WTC11 (cell line): ENCODE measurements at regions not wholly inside any gene's neighbourhood (a gene's known extent, or its start where the extent isn't known, plus 50 kb on each side); places are given as distances from the start of the nearest gene placed in this dataset.

ENCODE experiments used
- ATAC-seq: fragments of 200-7000 bp; cut with Tn5 transposase; 2 replicates; pipeline ENCODE4 v1.10.0; 2021; ENCODE audit warnings: mild to moderate bottlenecking, moderate library complexity
- CTCF ChIA-PET: fragments of 300-600 bp; sonication (Branson Sonifier 250); formaldehyde crosslinking; loops from one replicate; lab custom pipeline; 2021; ENCODE audit warnings: antibody characterized with exemption; lab: Charles Lee
- POLR2A ChIA-PET: fragments of 350-600 bp; sonication (Branson Sonifier 250); formaldehyde crosslinking; loops from one replicate; lab custom pipeline; 2021; ENCODE audit warnings: antibody characterized with exemption; lab: Charles Lee
- DNase-seq: peaks from one replicate; pipeline ENCODE4 v3.0.0; 2021; ENCODE audit warnings: low spot score
- H3K27ac Mint-ChIP-seq: 2 replicates; pipeline ENCODE4 v1.8.0; 2021; ENCODE audit warnings: mixed read lengths
- H3K27me3 Mint-ChIP-seq: 2 replicates; pipeline ENCODE4 v1.8.0; 2021; ENCODE audit warnings: low read depth, mild to moderate bottlenecking, moderate library complexity, mixed read lengths
- H3K36me3 Mint-ChIP-seq: 2 replicates; pipeline ENCODE4 v1.8.0; 2021; ENCODE audit warnings: mixed read lengths
- H3K4me1 Mint-ChIP-seq: 2 replicates; pipeline ENCODE4 v1.8.0; 2022; ENCODE audit warnings: mixed read lengths
- H3K4me3 Mint-ChIP-seq: 2 replicates; pipeline ENCODE4 v1.8.0; 2021; ENCODE audit warnings: mild to moderate bottlenecking, moderate library complexity, mixed read lengths
- H3K9me3 Mint-ChIP-seq: 2 replicates; pipeline ENCODE4 v1.8.0; 2021; ENCODE audit warnings: mixed read lengths
- AFF4 ChIP-seq: sonication (generic); formaldehyde crosslinking; IDR thresholded peaks from 2 replicates; pipeline ENCODE4 v1.8.1; 2023; ENCODE audit warnings: mild to moderate bottlenecking, missing genetic modification reagents, borderline replicate concordance
- ATF6 ChIP-seq: sonication (generic); formaldehyde crosslinking; IDR thresholded peaks from 2 replicates; pipeline ENCODE4 v1.8.1; 2023; ENCODE audit warnings: mild to moderate bottlenecking, missing genetic modification reagents
- ELF4 ChIP-seq: sonication (generic); formaldehyde crosslinking; IDR thresholded peaks from 2 replicates; pipeline ENCODE4 v1.8.1; 2022; ENCODE audit warnings: low read depth, mild to moderate bottlenecking, moderate library complexity, missing genetic modification reagents
- FOXK1 ChIP-seq: sonication (generic); formaldehyde crosslinking; IDR thresholded peaks from 2 replicates; pipeline ENCODE4 v1.8.0; 2022; ENCODE audit warnings: mild to moderate bottlenecking, moderate library complexity, missing genetic modification reagents
- FOXP1 ChIP-seq: sonication (generic); formaldehyde crosslinking; IDR thresholded peaks from 2 replicates; pipeline ENCODE4 v1.8.0; 2022; ENCODE audit warnings: missing genetic modification reagents, mild to moderate bottlenecking, moderate library complexity, borderline replicate concordance
- GTF2I ChIP-seq: fragments of 250-450 bp; sonication (Bioruptor Pico); conservative IDR thresholded peaks from 2 replicates; pipeline ENCODE4 v1.4.0; 2021; ENCODE audit warnings: mild to moderate bottlenecking
- JAZF1 ChIP-seq: fragments of 250-450 bp; sonication (Bioruptor Pico); IDR thresholded peaks from 2 replicates; pipeline ENCODE4 v1.9.0; 2021; ENCODE audit warnings: moderate library complexity, mild to moderate bottlenecking, inconsistent platforms
- MYBL2 ChIP-seq: sonication (generic); formaldehyde crosslinking; IDR thresholded peaks from 2 replicates; pipeline ENCODE4 v1.8.1; 2023; ENCODE audit warnings: mild to moderate bottlenecking, moderate library complexity, missing genetic modification reagents
- NR3C1 ChIP-seq: sonication (generic); formaldehyde crosslinking; conservative IDR thresholded peaks from 2 replicates; pipeline ENCODE4 v1.8.1; 2023; ENCODE audit warnings: low read depth, mild to moderate bottlenecking, missing genetic modification reagents
- PRDM15 ChIP-seq: sonication (generic); formaldehyde crosslinking; IDR thresholded peaks from 2 replicates; pipeline ENCODE4 v1.8.0; 2022; ENCODE audit warnings: missing genetic modification reagents
- PRRX2 ChIP-seq: fragments of 250-450 bp; sonication (Bioruptor Pico); IDR thresholded peaks from 2 replicates; pipeline ENCODE4 v1.8.0; 2021; ENCODE audit warnings: mild to moderate bottlenecking
- STAT6 ChIP-seq: sonication (generic); formaldehyde crosslinking; conservative IDR thresholded peaks from 2 replicates; pipeline ENCODE4 v1.8.1; 2023; ENCODE audit warnings: mild to moderate bottlenecking, low read depth, missing genetic modification reagents, moderate library complexity
- TEAD1 ChIP-seq: sonication (generic); formaldehyde crosslinking; IDR thresholded peaks from 2 replicates; pipeline ENCODE4 v1.8.0; 2022; ENCODE audit warnings: mild to moderate bottlenecking, missing genetic modification reagents
- ZMAT4 ChIP-seq: fragments of 250-450 bp; sonication (Bioruptor Pico); IDR thresholded peaks from 2 replicates; pipeline ENCODE4 v1.9.0; 2021; ENCODE audit warnings: mild to moderate bottlenecking
- ZNF219 ChIP-seq: sonication (generic); formaldehyde crosslinking; IDR thresholded peaks from 2 replicates; pipeline ENCODE4 v1.8.0; 2023; ENCODE audit warnings: missing genetic modification reagents, mild to moderate bottlenecking, borderline replicate concordance
- ZNF281 ChIP-seq: sonication (generic); formaldehyde crosslinking; IDR thresholded peaks from 2 replicates; pipeline ENCODE4 v1.8.0; 2023; ENCODE audit warnings: mild to moderate bottlenecking, missing genetic modification reagents
- ZNF423 ChIP-seq: fragments of 250-450 bp; sonication (Bioruptor Pico); IDR thresholded peaks from 2 replicates; pipeline ENCODE4 v2.1.2; 2022; ENCODE audit warnings: mild to moderate bottlenecking, moderate library complexity

- TF ChIP-seq PRDM15 (CRISPR knock-in tag) (no peak), ZNF281 (no peak), STAT6 (CRISPR knock-in tag) (no peak), ZNF219 (CRISPR knock-in tag) (no peak), FOXP1 (CRISPR knock-in tag) (no peak), ATF6 (CRISPR knock-in tag) (no peak), TEAD1 (CRISPR knock-in tag) (no peak), GTF2I (CRISPR knock-in tag) (no peak), JAZF1 (CRISPR knock-in tag) (no peak), MYBL2 (CRISPR knock-in tag) (no peak), ZNF423 (CRISPR knock-in tag) (no peak), ELF4 (no peak), FOXK1 (CRISPR knock-in tag) (no peak), ZMAT4 (CRISPR knock-in tag) (no peak), PRRX2 (CRISPR knock-in tag) (no peak), NR3C1 (no peak), AFF4 (CRISPR knock-in tag) (no peak)
- TF ChIP-seq, all 79 proteins: peak for 0
- ATAC-seq, result no peak
Measured at GRCh38 chr13:72400856-72401255, 326.6 kb downstream of the MZT1 start.

More at GRCh38 chr13:72400856-72401255, 326.6 kb downstream of the MZT1 start:
- no peak overlapping the region for H3K27ac Mint-ChIP-seq
- peaks cover 18% of the 10 kb centered on the region for H3K4me1 Mint-ChIP-seq
- CTCF ChIA-PET, result no interaction called here
- POLR2A ChIA-PET, result no interaction called here
- H3K9me3 Mint-ChIP-seq, result no peaks in the 10 kb centered on the region
- DNase-seq, result no peak
- no peaks in the 10 kb centered on the region for H3K36me3 Mint-ChIP-seq
- no peaks in the 10 kb centered on the region for H3K27me3 Mint-ChIP-seq
- H3K4me3 Mint-ChIP-seq, result no peak overlapping the region
